HG02588 (cell line): ENCODE measurements at regions not wholly inside any gene's neighbourhood (a gene's known extent, or its start where the extent isn't known, plus 50 kb on each side); places are given as distances from the start of the nearest gene placed in this dataset.

ENCODE experiments used
- ATAC-seq: cut with Tn5 transposase; IDR thresholded peaks from one replicate; pipeline ENCODE4 v1.9.1; 2021; ENCODE audit warnings: mild to moderate bottlenecking, moderate library complexity; ENCODE audit not compliant: unreplicated experiment

DNA sequence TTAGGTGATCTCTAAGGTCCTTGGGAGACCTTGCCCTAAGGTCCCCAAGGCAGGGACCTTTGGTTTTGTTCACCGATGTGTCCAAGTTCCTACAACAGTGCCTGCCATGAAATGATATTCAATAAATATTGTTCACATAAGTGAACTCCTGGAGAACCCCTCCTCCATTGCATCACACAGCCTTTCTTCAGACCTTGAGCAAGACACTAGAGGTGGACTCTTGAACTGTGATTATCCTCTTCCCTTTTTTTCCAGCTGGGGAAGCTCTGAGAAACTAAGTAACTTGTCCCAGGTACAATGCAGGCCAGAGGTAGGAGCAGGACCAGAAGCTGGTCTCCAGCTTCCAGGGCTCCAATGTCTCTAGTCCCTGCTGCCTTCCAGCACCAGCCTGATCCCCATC lies 76.6 kb upstream of the LMO1 start:
- ATAC-seq, result no peak

DNA sequence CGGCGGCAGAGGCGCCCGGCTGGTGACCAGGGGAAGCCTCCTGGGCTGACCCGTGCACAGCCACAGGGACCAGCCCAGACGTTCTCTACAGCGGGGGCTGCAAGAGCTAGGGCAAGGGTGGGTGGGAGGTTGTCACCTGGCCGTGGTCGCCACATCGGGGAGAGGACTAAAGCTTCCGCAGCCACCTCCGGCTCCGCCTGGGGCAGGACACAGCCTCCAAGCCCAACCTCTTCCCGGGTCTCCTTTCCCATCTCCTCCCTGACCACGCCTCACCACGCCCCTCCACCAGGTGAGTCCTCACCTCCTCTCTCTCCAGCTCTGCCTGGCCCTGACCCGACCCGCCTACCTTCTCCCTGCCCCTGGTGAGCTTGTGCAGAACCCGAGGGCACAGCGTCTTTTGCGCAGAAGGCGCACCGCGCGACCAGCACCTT lies 75.9 kb upstream of the LMO1 start:
- no peak for ATAC-seq

DNA sequence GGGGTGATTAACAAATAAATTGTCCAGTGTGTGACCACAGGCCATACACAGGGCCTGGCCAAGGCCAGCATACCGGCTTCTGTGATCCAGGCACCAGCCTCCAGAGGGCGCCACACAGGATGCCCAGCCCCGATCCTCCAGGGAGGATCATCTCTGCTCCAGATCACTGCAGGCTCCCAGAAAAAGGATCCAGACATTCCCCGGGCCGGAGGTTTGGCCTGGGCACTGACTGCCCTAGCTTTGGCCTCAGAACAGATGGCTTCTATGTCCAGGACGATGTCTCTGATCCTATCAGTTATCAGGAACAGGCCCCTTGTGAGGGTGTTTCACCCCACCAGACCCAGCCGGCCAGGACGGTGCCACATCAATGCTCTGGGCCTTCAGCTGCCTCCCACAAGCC lies 74.5 kb upstream of the LMO1 start:
- no peak for ATAC-seq

GRCh38 chr11:8337130-8337795 lies 73.6 kb upstream of the LMO1 start:
- no peak for ATAC-seq

- ATAC-seq, result no peak
These were observed 72.9 kb upstream of the LMO1 start for GRCh38 chr11:8336356-8337129.

- ATAC-seq, result no peak
These were observed 72.0 kb upstream of the LMO1 start for GRCh38 chr11:8335683-8336082.

- ATAC-seq, result no peak
These were observed 71.5 kb upstream of the LMO1 start for GRCh38 chr11:8335186-8335585.

GRCh38 chr11:8333811-8334401 lies 70.2 kb upstream of the LMO1 start:
- ATAC-seq, result no peak

DNA sequence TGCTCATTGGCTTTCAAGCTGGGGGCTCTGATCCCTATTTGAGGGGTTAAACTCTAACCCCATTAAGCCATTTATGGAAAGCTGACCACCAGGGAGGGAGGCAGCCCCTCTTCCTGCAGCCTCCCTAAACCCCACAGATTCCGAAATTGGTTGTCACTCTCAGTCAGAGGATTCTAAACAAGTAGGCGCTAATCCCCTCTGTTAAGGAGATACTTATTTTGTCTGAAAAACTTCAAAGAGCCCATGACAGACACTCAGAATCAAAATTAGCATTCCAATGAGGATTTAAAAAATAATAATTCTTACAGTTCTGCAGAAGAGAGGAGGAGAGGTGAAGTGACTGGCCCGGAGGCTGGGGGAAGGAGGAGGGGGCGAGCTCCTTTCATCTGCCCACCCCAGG lies 69.7 kb upstream of the LMO1 start:
- ATAC-seq, result no peak

DNA sequence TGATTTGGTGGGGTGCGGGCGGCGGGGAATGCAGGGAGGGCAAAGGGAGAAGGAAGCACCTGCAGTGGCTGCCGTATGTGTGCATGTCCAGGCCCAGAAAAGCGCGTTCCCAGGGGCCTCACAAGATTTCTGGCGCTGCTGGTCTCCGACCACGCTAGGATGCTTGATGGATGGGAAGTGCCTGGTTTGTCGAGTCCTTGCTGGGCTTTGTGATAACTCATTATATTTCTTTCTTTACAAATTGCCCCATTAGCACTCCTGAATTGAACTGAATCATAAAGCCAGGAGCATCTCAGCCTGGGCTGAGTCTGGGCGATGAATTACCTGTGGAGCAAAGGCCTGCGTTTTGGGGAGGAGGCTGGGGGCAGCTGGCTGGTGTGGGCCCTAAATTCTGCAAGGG lies 69.2 kb upstream of the LMO1 start:
- ATAC-seq, result no peak

DNA sequence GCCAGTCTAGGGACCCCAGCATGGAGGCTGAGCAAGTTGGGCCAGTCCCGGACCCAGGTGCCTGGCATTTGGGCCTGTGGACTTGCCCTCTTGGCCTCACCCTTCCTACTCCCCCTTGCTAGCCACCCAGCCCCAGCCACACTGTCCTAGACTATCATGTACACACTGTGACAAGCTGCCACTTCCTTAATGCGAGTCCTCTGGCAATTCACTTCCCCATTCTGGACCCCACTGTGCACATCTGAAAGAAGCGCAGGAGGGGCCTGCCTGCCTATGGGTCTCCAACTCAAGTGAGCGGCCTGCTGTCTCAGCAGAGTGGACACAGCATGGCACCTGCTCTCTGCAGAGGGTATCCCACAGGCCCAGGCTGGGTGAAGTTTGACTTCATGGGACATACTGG lies 68.5 kb upstream of the LMO1 start:
- no peak for ATAC-seq

DNA sequence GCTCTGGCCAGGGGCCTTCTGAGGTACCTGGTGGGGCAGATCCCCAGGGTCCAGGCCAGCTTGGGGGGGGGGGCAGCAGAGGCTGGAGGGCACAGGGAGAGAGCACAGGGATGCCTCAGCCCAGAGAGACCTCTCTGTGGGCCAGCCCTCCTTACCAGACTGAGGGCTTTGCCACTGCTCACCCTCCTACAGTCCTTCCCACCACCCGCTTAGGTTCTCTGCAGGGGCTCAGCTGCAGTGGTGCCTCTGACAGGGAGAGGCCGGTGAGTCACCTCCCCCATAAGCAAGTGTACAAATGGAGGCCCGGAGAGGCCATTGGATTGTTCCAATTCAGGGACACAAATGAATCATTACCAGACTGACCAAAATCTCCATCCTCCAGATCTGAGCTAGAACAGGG lies 68.1 kb upstream of the LMO1 start:
- no peak for ATAC-seq

DNA sequence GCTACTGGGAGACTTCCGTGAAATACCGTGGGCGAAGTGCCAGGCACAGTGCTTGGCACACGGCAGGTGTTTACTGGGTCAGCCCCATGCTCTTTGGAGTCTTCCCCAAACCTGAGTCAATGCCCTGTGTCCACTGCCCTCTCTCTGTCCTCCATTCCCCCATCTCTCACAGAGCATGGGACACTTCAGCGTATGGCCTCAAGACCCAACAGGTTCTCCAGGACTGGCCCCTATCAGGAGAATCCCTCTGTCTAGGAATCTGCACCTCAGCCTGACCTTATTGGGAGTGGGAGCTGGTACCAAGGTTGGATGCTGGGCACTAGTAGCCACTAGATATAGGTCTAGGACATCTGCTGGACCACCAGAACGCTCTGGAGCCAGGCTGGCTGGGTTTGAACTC lies 67.2 kb upstream of the LMO1 start:
- ATAC-seq, result no peak

DNA sequence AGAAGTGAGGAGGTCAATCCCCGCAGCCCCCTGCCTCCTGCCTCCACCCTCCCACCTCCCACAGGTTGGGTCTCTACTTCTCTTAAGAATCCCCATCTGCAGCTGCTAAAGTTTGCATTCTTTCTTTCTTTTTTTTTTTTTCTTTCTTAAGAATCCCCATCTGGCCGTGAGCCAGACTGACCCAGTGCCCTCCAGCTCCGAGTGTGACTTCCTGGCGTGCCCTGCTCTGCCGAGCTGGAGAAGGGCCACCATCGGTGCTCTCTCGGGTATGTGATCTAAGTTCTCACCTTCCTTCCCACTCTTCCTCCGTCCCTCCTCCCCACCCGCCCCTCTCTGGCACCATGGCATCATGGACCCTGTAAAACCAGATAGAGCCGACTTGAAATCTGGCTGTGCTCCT lies 66.7 kb upstream of the LMO1 start:
- ATAC-seq, result no peak

DNA sequence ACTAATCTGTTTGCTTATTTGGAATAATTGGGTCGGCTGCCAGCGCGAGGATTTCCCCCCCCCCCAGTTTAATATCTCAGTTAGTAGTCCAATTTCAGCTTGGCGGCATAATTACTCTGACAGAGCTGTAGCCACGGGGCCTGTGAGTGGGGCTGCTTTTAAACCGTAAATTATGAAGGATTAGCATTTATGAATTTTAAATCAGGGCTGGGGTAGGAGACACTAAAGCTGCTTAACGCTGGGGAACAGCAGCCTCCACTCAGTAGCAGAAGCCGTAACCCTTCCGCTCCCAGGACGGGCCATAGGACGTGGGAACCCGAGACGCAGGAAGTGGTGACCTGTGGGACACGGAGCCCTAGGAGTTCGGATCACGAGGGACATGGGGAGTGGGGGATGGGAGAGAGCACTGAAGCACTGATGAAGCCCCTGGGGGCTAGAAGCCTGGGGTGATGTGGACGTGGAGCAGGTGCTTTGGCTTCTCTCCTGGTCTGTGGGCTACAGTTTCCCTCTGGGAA lies 66.2 kb upstream of the LMO1 start:
- no peak for ATAC-seq

DNA sequence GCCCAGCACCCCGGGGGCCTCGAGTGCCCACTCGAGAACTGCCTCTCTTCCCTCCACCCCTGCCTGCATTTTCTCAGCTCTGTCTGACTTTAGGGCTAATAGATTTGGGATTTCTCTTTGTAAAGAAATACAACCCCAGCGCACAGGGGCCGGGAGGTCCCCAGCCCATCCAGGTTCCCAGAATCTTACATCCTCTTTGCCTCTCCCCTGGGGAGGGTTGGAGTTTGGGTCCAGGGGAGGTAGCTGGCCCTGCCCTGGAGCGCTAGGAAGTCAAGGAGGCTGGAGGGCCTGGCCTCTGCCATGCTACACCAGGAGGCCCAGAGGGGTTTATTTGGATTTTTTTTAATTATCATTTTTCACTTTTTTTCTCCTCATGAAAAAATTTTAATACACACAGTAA lies 65.7 kb upstream of the LMO1 start:
- ATAC-seq, result no peak

- peak; percentile 58 for ATAC-seq
These were observed 65.2 kb upstream of the LMO1 start for GRCh38 chr11:8328848-8329330.

- no peak for ATAC-seq
These were observed 64.6 kb upstream of the LMO1 start for GRCh38 chr11:8328231-8328794.

DNA sequence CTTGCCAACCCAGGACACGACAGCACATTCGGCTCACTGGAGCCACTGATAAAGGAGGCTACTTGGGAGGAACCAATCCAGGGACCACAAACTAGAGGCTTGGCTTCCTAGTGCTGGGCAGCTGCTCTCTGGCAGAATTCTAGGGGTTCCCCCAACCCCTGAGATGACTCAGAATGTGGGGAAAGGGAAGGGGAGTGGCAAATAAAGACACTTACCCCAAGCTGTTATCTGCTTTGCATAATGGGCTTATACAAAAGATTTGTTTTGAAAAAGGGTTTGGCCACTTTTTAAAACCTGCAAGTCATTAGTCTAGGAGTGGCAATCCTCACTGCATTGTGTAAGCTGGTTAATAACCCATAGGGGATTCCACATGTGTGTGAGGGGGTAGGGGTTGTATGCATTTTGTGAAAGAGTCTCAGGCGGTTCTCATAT lies 64.1 kb upstream of the LMO1 start:
- peak; percentile 75 for ATAC-seq

- no peak for ATAC-seq
These were observed 62.7 kb upstream of the LMO1 start for GRCh38 chr11:8326337-8326736.

DNA sequence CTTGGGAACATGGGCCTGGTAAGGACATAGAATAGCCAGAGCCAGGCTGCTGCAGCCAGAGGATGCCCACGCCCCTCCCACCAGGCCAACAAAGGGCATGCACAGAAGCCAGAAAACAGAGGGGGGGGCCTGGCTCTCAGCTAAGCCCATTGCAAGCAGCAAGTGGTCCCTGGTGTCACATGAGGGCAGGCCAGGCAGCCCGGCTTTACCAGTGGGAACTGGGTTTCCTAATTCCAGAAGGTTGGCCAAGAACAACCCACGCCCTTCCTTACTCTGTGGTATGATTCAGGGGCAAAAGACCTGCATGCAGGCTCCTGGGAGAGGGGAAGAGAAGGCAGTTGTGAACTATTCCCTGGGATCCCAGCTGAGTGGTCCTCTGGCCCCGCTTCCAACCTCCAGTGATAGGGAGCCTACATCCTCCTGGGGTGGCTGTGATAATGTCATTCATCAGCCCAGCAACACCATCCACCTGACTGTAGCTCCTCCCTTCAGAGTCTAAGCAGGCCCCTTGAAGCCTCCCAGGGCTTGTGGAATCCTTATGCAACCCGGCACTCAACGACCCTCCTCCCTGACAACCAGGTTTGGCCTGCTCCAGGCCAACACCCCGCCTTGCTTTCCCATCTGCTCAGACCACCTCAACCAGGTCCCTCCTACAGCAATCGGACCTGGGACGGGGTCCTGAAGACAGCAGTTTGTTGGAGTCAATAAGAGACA lies 62.1 kb upstream of the LMO1 start:
- ATAC-seq, result no peak
